OCI-LY3 (cell line): ENCODE measurements at regions not wholly inside any gene's neighbourhood (a gene's known extent, or its start where the extent isn't known, plus 50 kb on each side); places are given as distances from the start of the nearest gene placed in this dataset.

Source experiments
- H2AFZ ChIP-seq: fragments of 200-600, 300-600 bp; shearing (Covaris generic); 2 replicates; pipeline ENCODE4 v1.6.0; 2014; ENCODE audit warnings: antibody characterized with exemption, low read depth, low read length
- H3K27ac ChIP-seq: fragments of 200-600, 300-600 bp; sonication (generic); 2 replicates; pipeline ENCODE4 v1.5.1; 2014; ENCODE audit warnings: mild to moderate bottlenecking, low read length, moderate library complexity, mixed read lengths
- H3K27me3 ChIP-seq: fragments of 200-600, 300-600 bp; sonication (generic); 2 replicates; pipeline ENCODE4 v1.6.1; 2014; ENCODE audit warnings: low read depth, low read length, mixed read lengths
- H3K36me3 ChIP-seq: fragments of 200-600, 300-600 bp; sonication (generic); replicated peaks from 2 replicates; pipeline ENCODE3; 2014; ENCODE audit warnings: low read depth, low read length, mixed read lengths
- H3K4me1 ChIP-seq: fragments of 300-600, 200-600 bp; sonication (generic); 2 replicates; pipeline ENCODE4 v1.6.1; 2014; ENCODE audit warnings: low read length, mixed read lengths
- H3K4me2 ChIP-seq: fragments of 200-600, 300-600 bp; sonication (generic); 2 replicates; pipeline ENCODE4 v1.6.1; 2014; ENCODE audit warnings: low read length, mixed read lengths
- H3K4me3 ChIP-seq: fragments of 300-600, 200-600 bp; sonication (generic); 2 replicates; pipeline ENCODE4 v1.5.1; 2014; ENCODE audit warnings: antibody characterized with exemption, mild to moderate bottlenecking, low read length, moderate library complexity
- H3K79me2 ChIP-seq: fragments of 300-600, 200-600 bp; shearing (Covaris generic); 2 replicates; pipeline ENCODE4 v1.6.1; 2014; ENCODE audit warnings: mild to moderate bottlenecking, low read length, mixed read lengths
- H3K9ac ChIP-seq: fragments of 300-600, 200-600 bp; shearing (Covaris generic); 2 replicates; pipeline ENCODE4 v1.6.0; 2014; ENCODE audit warnings: mild to moderate bottlenecking, low read length, moderate library complexity
- H3K9me3 ChIP-seq: fragments of 200-600, 300-600 bp; shearing (Covaris generic); 2 replicates; pipeline ENCODE4 v1.6.1; 2014; ENCODE audit warnings: low read length, mixed read lengths; ENCODE audit not compliant: insufficient read depth
- H4K20me1 ChIP-seq: fragments of 200-600, 300-600 bp; sonication (generic); 2 replicates; pipeline ENCODE4 v1.6.1; 2016; ENCODE audit warnings: low read length, mixed read lengths; ENCODE audit not compliant: insufficient read depth
- EZH2phosphoT487 ChIP-seq: fragments of 200-600 bp; shearing (Covaris generic); IDR thresholded peaks from 2 replicates; pipeline ENCODE4 v1.6.1; 2018; ENCODE audit warnings: antibody characterized with exemption, mixed run types, low read depth
- TF ChIP-seq, protein P1 (sequence below): fragments of 200-600, 300-600 bp; sonication (generic); IDR thresholded peaks from 2 replicates; pipeline ENCODE4 v1.5.1; 2014; ENCODE audit warnings: antibody characterized with exemption, low read length, low read depth

DNA sequence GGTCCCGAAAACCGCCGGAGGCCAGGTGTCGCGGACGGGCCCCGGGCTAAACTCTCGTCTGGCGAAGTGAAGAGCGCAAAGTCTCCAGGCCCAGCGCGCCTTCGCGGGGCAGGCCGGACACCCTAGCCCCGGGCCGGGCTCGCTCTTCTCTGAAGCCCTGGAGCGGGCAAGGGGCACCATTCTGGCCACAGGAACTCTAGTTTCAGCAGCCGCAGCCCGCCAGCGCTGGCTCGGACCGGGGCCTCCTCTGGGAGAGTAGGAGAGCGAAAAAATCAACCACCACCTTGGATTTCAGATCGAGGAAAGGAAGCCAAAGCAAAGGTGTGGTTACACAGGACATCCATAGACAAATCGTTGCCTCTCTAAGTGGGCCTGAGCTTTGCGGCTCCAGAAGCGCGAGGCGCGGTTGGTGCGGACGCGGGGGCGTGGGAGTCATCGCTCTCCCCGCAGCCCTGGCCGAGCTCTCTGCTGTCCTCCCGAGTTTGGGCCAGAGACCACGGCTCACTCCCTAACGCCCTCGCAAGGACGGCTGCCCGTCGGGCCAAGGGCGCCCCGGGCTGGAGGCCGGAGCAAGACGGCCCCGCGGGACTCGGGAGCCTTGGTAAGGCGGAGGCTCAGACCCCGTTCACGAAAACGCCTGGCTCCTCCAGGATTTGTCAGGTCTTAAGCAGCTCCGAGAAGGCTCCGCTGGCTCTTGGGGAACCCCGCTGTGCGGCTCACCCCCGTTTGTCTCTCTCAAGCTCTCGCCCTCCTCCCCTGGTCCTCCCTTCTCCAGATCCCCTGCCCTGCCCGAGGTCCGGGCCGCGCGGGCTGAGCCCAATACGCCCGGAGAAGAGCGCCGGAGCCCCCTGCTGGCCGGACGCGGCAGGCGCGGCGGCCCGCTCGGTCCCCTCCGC is 132.9 kb upstream of the DPYD start:
- Histone ChIP-seq H3K9me3 (no peaks in the 10 kb centered on the region), H3K9ac (no peak overlapping the region), H3K27me3 (no peaks in the 10 kb centered on the region), H3K36me3 (no peaks in the 10 kb centered on the region), H3K4me1 (peaks cover 3% of the 10 kb centered on the region; the same call in 1 of the 2 replicates), H3K27ac (no peak overlapping the region), H3K79me2 (no peaks in the 10 kb centered on the region), H4K20me1 (no peaks in the 10 kb centered on the region), H3K4me3 (no peak overlapping the region), H2AFZ (no peak overlapping the region), H3K4me2 (no peak overlapping the region)
- TF ChIP-seq, protein P1, sequence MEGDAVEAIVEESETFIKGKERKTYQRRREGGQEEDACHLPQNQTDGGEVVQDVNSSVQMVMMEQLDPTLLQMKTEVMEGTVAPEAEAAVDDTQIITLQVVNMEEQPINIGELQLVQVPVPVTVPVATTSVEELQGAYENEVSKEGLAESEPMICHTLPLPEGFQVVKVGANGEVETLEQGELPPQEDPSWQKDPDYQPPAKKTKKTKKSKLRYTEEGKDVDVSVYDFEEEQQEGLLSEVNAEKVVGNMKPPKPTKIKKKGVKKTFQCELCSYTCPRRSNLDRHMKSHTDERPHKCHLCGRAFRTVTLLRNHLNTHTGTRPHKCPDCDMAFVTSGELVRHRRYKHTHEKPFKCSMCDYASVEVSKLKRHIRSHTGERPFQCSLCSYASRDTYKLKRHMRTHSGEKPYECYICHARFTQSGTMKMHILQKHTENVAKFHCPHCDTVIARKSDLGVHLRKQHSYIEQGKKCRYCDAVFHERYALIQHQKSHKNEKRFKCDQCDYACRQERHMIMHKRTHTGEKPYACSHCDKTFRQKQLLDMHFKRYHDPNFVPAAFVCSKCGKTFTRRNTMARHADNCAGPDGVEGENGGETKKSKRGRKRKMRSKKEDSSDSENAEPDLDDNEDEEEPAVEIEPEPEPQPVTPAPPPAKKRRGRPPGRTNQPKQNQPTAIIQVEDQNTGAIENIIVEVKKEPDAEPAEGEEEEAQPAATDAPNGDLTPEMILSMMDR: no peak
- no peak for TF ChIP-seq EZH2phosphoT487

DNA sequence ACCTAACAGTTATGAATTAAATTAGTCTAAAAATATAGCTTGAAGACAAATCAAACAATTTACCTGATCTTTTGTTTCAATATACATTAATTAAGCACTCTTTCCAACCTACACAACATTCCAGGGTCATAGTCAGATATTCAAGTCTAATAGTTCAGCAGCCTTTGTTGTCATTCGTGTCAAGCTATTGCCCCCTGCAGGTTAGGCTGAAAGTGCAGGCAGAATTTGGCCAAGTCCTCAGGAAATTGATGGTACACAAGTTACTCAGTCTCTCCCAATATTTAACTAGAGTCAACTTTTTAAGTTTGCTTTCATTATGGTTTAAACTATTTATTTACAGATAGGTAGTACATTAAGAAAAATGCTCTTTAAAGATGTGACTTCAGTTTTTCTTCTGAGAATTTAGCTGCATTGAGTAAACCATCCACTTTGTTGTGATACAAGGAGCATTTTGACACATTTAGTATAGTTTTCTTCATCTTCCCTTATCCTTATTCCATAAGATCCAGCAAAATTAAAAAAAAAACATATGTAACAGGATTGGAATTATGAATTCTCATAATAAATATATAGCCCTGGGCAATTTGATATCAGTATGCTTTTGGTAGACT is 130.3 kb upstream of the DPYD start:
- TF ChIP-seq, protein P1: peak; percentile 73
- no peak for TF ChIP-seq EZH2phosphoT487
- no peaks in the 10 kb centered on the region for H3K36me3 ChIP-seq
- H3K4me1 ChIP-seq: no peaks in the 10 kb centered on the region
- no peak overlapping the region for H3K4me2 ChIP-seq
- H3K9ac ChIP-seq: no peak overlapping the region
- H3K9me3 ChIP-seq: no peaks in the 10 kb centered on the region
- H3K79me2 ChIP-seq: no peaks in the 10 kb centered on the region
- H2AFZ ChIP-seq: no peak overlapping the region
- H3K27me3 ChIP-seq: no peaks in the 10 kb centered on the region
- H4K20me1 ChIP-seq: no peaks in the 10 kb centered on the region
- H3K4me3 ChIP-seq: no peak overlapping the region
- no peak overlapping the region for H3K27ac ChIP-seq

DNA sequence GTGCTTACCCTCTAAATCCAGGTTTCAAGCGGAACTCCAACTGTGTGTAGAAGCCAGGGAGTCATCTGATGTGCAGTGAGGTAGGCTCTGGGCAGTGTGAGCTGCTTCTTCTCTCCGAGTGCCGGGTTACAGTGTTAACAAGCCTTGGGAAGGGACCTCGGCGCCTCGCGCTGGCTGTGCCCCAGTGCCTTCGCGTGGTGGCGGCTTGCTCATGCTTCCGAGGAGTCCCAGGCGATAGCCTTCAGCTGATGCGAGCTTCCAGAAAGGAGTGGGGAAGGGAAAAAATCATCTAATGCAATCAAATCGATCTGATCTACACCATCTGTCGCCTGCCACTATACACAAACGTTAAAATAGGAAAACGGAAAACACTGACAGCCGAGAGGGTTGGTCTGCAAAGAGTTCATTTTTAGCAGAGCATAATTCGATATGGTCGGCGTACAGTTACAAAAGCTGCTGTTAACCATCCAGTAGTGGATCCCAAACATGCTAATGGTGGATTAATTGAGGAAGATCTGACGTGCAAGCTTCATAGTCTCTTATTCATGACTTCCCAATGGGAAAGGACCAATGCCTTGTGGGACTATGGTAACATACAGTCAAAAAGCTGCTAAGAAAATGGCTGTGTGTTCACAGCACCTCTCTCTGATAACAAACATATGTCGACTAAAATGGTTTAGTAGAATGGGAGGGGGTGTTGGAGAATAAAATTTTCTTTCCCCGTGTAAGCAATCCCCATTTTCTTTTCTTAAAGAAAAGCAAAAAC is 128.7 kb upstream of the DPYD start:
- Histone ChIP-seq H3K4me2 (no peak overlapping the region), H4K20me1 (no peaks in the 10 kb centered on the region), H3K27me3 (no peaks in the 10 kb centered on the region), H3K4me3 (no peak overlapping the region), H3K9me3 (no peaks in the 10 kb centered on the region), H3K4me1 (no peaks in the 10 kb centered on the region), H3K79me2 (no peaks in the 10 kb centered on the region), H2AFZ (no peak overlapping the region), H3K36me3 (no peaks in the 10 kb centered on the region), H3K27ac (no peak overlapping the region), H3K9ac (no peak overlapping the region)
- TF ChIP-seq EZH2phosphoT487: no peak
- TF ChIP-seq, protein P1: no peak
